Stimulated activated CD8-positive, alpha-beta memory T cell treated with anti-CD3 and anti-CD28 coated beads, Interleukin-4, amount 100 ng/mL, for 48 hours (primary cell): ENCODE measurements at regions not wholly inside any gene's neighbourhood (a gene's known extent, or its start where the extent isn't known, plus 50 kb on each side); places are given as distances from the start of the nearest gene placed in this dataset.
A peak's percentile ranks its signal among the peaks of the same experiment; 100 is the strongest.

Experiments
- DNase-seq: peaks from one replicate; pipeline ENCODE4 v3.0.0-alpha.2; 2020

DNA sequence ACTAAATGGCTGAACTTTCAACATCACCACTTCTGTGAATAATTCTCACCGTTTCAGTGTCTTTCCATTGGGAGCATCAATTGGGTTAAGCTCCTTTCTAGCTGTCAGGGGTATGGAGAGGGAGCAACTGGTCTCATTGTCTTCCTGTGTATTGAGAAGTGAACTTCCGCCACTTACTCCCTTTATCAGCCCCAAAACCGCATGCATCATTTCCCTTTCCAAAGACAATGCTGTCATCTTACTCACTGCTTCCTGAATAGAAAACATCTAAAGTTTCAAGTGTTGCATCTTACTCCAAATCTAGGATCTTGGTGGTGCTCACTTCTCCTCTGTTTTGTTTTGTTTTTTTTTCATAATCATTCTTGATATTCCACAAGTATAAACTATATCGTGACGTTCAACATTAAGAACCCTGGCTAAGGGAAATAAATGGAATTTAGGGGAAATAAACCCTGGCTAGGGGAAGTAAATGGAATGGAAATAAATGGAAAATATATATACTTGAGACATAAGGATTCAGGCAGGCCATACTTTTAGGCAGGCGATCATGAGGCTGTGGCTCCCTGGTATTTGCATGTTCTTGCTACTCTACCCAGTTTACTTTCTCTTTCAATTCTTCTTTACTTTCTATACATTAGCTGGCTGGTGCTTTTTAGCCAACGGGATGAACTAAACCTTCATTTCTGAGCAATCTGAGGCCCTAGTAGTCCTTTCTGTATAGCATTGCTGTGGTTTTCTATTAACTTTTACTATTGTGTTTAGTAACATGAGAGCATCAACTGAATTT lies 371.9 kb downstream of the BMPER start:
- DNase-seq, result no peak

DNA sequence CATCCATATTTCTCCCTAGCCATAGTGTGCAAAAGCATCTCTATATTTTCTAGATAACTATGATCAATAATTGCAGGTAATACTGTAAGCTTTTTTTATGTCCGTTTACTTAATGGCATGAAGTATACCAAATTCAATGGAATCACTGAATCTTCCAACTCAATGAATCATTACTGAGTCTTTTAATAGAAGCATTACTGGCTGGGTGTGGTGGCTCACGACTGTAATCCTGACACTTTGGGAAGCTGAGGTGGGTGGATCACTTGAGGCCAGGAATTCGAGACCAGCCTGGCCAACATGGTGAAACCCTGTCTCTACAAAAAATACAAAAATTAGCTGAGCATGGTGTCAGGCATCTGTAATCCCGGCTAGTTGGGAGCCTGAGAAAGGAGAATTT lies 372.5 kb downstream of the BMPER start:
- DNase-seq, result no peak

DNA sequence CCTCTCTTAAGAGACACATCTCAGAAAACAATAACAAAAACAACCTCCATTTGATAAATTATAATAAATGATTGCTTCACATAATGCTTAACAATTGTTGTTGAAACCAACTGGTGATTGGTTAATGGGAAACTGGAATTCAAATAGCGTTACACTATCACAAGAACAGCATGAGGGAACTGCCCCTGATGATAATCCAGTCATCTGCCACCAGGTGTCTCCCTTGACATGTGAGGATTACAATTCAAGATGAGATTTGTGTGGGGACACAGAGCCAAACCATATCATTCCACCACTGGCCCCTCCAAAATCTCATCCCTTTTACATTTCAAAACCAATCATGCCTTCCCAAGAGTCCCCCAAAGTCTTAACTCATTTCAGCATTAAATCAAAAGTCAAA lies 375.9 kb downstream of the BMPER start:
- DNase-seq, result no peak

DNA sequence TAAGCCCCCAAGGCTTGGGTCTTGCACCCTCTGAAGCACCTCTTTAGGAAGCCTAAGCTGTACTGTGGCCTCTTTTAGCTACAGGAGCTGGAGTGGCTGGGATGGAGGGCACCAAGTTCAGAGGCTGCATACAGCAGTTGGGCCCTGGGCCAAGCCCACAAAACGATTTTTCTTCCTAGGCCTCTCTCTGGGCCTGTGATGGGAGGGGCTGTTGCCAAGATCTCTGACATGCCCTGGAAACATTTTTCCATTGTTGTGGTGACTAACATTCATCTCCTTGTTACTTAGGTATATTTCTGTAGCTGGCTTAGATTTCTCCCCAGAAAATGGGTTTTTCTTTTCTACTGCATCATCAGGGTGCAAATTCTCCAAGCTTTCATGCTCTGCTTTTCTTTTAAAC lies 375.7 kb upstream of the NPSR1 start:
- no peak for DNase-seq

DNA sequence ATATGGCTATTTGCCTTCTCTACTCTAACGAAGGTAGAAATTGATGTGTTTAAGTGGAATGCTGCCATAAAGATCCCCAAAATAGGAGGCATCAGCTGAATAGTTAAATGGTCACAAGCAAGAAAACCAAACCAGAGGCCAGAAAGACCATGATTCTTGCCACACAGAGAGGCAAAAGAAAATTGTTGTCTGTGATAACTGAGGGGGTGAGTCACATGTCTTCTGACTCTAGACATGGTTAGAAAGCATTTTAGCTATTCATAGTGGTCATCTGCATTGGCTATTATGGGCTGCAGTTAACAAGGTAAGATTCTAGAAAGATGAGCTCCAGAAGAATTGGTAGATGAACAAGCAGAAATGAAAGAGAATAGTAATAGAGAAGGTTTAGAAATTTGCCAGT lies 361.4 kb upstream of the NPSR1 start:
- DNase-seq, result no peak

DNA sequence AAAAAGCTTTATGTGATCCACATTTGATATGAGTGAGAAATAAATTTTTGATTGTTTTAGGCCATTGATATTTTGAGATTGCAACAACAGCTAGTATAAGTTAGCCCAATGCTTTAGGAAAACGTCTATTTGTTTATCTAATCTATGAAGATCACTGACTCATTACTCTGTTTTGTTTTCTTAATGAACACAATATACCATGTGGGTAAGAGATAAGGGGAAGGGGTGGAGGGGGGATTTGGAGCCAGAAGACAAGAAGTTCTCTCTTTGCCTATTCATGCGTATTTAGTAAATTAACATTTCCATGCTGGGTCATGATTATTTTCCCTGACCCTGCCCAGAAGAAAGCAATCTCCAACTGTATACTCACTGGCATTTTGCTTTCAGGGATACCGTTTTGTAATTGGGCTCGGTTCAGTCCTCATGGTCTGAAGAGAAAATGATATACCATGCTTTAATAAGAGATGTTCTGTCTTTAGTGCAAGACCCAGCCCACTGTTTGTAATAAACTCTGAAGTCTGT lies 359.5 kb upstream of the NPSR1 start:
- no peak for DNase-seq

DNA sequence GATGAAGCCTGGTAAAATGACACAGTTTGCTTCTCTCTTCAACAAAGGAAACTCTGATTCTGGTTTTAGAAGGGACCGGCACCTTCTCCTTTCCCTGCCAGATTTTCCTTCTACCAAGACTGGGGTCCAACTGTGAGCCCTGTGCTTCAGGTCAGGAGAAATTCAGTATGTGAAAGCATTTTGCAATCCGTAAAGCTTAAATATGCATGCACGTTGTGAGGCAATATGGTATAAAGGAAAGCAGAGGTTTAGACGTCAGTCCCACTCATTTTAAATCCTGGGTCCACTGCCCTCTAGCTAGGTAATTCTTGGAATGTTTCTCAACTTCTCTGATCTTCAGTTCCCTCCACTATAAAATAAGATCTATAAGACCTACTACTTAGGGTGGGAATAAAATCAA lies 359.0 kb upstream of the NPSR1 start:
- no peak for DNase-seq

DNA sequence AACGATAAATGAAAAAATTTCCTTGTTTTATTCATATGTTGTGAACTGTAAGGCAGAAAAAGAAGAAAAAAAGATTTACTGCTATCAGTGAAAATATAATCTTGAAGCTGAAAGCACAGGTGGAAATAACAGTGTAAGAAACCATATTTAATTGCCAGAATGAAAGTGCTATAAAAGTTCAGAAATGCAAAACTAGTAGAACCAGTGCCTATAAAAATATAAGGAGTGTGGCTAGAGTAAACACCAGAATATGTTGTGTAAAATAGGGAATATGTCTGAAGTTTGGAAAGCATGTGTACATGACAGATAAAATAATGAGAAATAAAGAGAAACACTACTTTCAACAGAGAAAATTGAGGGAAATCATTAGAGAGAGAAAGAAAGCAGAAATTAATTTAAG lies 350.5 kb upstream of the NPSR1 start:
- DNase-seq, result no peak

DNA sequence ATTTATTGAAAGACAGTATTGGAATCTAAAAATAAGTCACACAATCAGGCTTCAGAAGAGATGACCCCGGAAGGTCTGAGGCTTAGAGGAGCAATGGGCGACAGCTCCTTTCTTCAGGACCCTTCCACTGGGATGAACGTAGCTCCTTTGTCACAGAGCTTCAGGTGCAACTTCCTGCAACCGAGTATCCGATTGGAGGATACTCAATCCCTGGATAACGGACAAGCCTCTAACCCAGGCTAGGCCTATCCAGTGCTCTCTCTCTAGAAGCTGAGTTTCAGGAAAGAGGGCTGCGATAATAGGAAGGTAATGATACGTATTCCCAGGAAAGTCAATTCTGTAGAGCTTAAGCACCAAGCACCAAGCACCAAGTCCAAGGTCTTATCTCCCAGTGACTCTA lies 349.4 kb upstream of the NPSR1 start:
- no peak for DNase-seq

DNA sequence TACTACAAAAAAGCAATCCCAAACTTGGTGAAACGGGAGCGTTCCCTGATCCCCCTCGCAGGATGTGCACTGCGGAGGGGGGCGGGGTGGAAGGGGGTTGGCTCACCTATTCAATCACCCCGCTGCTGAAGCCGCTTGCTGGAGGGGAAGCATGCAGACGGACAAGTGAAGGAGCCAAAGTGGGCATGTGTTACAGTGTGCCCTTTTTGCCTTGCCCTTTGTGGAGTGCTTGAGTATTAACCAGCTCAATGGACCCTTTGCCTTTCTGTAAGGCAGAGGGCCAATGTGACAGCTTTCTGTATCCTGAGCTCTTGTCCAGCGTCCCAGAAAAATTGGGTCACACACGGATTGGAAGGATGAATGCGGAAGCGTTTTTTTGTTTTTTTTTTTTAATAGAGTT lies 348.9 kb upstream of the NPSR1 start:
- DNase-seq, result no peak

DNA sequence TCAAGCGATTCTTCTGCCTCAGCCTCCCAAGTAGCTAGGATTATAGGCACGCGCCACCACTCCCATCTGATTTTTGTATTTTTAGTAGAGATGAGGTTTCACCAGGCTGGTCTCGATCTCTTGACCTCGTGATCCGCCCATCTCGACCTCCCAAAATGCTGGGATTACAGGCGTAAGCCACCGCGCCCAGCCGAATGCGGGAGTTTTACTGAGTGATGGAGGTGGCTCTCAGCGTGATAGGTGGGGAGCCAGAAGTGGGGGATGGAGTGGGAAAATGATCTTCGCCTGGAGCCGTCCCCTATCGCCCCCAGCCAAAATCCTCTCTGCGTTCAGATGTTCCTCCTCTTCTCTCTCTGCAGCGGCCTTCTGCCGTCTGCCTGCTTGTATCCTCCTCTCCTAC lies 348.4 kb upstream of the NPSR1 start:
- no peak for DNase-seq

DNA sequence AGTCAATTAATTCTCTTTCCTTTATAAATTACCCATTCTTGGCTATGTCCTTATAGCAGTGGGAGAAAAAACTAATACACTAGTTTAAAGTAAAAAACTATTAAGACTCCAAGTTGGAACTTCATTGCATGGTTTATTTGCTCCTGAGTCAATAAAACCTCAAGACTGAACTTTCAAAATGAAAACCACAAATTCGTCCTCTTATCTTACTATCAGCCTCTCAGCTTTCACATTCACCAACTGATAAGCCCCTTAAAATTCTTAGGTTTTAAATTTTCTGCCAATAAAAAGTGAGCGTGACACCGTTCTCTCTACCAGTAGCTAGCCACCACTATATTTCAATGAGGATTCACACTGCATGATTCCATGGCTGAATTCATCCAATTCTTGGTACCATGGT lies 346.4 kb upstream of the NPSR1 start:
- DNase-seq, result no peak

DNA sequence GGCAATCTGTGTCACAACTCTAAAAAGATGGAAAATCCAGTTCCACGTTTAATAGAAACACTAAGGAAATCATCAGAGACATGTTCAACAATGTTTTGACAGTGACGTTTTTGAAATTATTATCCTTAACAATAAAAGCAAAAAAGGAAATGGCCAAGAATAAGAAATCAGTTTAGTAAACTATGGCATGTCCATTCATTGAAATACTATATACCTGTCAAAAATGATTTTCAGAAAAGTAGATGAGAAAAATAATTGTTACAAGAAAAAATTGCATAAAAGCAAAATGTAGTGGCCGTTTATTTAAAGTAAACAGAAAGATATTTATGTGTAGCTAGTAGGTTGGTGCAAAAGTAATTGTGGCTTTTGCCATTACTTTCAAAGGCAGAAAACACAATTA lies 345.4 kb upstream of the NPSR1 start:
- no peak for DNase-seq

DNA sequence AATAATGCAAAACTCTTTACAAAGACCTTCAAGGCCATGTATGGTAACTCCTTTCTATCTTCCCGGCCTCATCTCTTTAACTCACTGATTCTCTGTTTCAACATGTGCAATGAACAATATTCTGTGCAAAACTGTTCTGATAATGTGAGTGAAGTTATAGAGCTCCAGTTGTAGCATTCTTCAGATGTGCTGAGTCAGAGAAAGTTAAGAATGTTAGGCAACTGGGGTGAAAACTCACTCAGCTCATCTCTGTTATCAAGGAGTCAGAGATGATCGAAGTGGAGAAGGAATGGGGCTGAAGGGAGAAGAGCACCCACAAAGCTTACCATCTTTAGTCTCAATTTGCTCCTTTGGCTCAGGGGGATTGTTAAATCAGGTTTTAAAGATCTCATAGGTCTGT lies 344.7 kb upstream of the NPSR1 start:
- DNase-seq, result no peak

DNA sequence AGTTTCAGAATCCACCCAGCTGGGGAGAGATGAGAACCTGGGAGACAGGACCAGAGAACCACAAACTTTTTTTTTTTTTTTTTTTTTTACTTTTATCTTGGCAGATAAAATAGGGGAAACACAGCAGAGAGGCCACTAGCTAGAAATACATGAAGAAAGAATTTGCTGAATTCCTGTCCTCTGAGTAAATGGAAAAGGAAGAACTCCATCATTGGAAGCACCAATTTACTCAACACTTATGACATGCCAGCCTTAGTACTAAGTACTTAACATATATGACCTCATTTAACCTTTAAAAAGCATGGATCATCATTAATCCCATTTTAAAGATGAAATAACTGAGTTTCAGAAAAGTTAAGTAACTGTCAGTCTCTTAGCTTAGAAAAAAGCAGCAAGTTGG lies 343.0 kb upstream of the NPSR1 start:
- DNase-seq, result no peak

DNA sequence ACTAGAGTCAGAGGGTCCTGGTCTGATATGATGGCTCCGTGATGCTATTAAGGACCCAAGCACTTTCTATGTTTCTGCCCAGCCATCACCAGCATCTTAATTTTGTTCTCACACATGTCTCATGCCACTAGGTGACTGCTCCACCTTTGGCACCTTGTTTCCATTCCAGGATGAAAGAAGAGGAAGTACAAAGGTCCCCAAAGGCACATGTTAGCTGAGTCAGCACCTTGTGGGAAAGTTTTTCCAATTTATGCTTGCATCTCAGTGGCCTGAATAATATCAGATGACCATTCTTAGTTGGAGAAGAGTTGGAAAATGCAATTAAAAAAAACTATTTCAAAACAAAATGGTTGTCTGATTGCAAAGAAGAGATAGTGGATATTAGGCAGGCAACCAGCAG lies 341.0 kb upstream of the NPSR1 start:
- DNase-seq, result no peak

DNA sequence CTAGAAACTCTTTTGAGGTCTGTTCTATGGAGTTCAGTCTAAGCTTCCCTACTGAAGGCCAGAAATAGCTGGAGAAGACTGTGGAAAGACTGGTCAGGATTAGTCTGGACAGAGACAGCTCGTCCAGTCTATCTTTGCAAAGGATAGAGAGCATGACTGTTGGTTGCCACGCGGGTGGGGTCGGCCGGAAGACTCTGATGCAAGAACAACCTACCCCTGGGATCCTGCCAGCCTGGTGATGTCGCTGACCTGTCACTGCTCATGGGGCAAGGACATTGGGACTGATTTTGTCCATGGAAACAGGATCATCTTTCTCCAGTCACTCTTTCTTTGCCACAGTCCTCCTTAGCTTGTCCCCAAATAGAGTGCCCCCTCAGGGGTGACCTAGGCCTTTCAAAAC lies 337.6 kb upstream of the NPSR1 start:
- no peak for DNase-seq

DNA sequence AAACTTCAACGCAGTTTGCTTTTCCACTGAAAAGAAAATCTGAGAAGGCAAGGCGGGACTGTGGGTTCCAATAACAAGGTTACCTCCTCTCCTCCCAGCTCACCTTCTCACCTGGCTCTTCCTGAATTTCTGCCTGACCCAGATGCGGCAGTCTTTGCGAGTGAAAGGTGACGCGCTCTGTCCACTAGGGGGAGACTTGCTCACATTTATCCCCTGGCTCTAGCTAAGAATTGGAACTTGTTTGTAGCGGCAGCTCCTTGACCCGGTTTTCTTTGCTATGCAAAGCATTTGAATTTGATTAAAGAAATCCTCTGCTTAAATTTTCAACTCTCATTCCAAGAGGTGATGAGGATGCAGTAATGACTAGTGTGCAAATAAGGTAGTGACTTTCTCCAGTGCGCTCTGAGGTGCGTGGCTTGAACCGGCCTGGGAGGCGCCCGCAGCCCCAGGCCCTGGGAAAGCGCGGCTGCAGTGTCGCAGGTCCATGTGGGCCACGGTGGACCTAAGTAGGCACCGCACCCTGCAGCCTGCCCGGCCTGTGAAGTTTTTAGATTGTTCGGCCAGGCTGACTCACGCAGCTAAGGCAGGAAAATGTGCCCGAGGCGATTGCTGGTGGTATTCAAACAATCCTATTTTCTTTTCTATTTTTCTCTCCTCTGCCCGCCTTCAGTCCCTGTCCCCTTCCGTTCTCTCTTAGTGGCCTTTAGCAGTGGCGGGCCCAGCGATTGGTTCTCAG lies 336.9 kb upstream of the NPSR1 start:
- DNase-seq, result peak; percentile 59

DNA sequence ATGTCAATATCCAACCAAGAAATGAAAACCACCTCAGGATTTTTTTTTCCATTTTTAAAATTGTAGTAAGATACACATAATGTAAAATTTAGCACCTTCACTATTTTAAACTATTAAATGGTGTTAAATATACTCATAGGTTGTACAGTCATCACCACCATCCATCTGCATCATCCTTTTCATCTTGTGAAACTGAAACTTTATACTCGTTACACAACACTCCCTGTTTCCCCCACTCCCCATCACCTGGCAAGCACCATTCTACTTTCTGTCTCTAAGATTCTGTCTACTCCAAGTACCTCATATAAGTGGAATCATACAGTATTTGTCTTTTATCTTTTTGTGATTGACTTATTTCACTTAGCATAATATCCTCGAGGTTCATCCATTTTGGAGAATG lies 335.2 kb upstream of the NPSR1 start:
- DNase-seq, result no peak

DNA sequence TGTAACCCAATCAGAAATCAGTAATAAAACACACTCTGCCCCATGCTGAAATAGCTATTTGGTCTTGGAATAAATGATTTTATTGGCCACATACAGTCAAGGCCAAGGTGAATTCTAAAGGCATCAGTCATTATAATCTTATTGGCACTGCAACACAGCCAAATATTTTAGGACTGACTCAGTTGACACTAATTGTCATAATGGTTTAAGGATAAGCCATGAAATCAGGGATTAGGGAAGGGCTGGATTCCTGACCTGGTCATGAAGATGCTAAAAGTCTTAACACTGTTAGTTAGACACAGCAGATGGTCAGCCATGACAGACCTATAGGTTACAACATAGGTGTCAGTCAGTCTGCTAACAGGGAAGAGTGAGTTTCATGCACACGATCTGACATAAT lies 330.3 kb upstream of the NPSR1 start:
- DNase-seq, result no peak

DNA sequence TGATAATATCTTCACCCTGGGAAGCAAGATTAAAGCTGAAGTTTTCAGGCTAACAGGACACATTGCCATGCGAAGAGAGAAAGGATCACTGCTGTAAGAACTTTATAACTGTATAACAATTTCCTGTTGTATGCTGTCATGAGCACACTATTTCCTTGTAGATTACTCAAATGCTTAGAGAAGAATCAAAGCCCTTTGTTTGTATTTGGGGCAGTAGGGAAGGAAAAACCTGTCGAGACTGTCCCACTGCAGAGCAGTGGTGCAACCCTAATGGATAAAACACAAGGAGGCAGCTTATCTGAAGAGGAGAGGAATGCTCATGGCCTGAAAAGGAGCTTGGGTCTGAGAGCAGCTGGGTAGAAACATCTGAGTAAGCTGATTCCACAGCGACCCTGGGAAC lies 327.7 kb upstream of the NPSR1 start:
- no peak for DNase-seq

DNA sequence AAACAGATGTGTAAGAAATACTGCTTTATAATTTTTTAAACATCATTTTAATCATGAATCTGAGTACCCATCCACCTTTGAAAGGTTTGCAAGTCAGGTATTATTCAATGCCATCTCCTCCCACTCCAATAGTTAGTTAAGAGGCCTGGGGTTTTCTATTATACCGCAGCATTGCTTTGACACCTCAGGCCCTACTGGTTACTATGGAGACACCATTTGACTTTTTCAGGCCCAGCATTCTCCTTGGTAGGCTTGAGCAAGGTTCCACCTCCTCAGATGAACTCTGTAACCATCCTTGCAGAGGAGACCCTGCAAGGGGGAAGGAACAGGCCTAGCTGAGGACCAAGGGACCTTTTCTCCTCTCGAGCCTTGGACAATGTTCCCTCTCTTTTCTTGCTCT lies 326.9 kb upstream of the NPSR1 start:
- no peak for DNase-seq

DNA sequence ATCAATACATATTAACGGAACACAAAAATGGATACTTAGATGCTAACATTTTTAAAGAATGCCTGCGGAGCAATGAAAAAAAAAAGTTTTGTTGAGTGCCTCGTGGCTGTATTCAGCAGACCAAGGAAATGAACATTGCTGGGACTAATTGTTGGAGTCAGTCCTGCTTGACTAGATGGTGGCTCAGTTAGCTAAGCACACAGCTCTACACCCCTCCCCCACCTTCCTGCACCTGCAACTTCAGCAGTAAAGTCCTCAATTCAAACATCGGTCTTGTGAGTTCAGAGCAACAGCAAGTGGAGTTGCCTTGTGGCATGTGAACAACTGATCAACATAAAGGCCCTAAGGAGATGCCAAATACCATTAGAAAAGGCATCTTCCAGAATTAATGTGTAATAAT lies 326.0 kb upstream of the NPSR1 start:
- DNase-seq, result no peak

DNA sequence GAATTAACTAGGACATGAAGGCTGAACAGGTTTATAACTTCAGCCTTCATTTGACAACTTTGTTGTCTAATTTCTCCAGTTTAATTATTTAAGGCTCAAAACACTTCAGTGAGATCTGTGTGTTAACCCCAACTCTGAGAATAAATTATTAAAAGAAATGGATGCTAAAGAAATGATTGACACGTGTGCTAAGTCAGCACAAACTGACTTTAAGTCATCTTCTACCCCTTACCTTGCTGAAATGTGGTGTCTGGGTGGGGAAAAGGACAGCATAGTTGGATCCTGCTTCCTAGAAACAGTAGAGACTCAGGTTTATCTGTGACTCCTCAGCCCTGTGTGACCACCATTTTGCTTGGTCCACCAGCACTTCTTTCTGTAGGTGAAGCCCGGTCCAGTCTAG lies 324.8 kb upstream of the NPSR1 start:
- no peak for DNase-seq

DNA sequence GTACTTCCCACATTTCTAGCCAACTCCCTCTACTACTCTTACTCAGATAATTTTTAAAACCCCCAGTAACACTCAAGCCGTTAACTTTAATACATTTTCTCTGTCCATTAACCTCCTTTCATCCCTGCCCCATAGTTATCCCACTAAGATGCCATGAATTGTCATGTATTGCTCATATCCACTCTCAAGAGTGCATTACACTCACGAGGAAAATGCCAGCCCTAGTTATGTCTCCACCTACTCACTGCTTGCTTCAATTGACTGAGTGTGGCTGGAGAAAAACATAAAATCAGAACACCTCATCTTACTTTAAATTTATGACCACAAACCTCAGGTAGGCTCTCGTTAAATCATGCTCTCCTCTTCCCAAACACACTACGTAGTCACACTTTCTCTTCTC lies 324.1 kb upstream of the NPSR1 start:
- DNase-seq, result no peak
